Activated CD4-positive, alpha-beta memory T cell treated with anti-CD3 and anti-CD28 coated beads, Interleukin-2, amount 10 ng/mL, durations not matched to agents 7 days and 5 days (primary cell): ENCODE measurements at regions not wholly inside any gene's neighbourhood (a gene's known extent, or its start where the extent isn't known, plus 50 kb on each side); places are given as distances from the start of the nearest gene placed in this dataset.

Experiments used
- CTCF ChIA-PET: fragments of 350-600 bp; sonication (Branson Sonifier 250); formaldehyde crosslinking; loops from one replicate; lab custom pipeline; 2021; ENCODE audit warnings: antibody characterized with exemption, inconsistent platforms; lab: Charles Lee
- POLR2A ChIA-PET: fragments of 350-600 bp; sonication (Branson Sonifier 250); formaldehyde crosslinking; loops from one replicate; lab custom pipeline; 2021; ENCODE audit warnings: antibody characterized with exemption; lab: Charles Lee
- DNase-seq: peaks from one replicate; pipeline ENCODE4 v3.0.0-alpha.2; 2020
- H3K27ac Mint-ChIP-seq: one replicate; pipeline ENCODE4 v1.8.0; 2021; ENCODE audit warnings: mild to moderate bottlenecking, mixed read lengths
- H3K27me3 Mint-ChIP-seq: one replicate; pipeline ENCODE4 v1.8.0; 2021; ENCODE audit warnings: mixed read lengths
- H3K36me3 Mint-ChIP-seq: one replicate; pipeline ENCODE4 v1.8.0; 2021; ENCODE audit warnings: low read depth, mixed read lengths
- H3K4me1 Mint-ChIP-seq: one replicate; pipeline ENCODE4 v1.8.0; 2021; ENCODE audit warnings: mixed read lengths
- H3K4me3 Mint-ChIP-seq: one replicate; pipeline ENCODE4 v1.8.0; 2021; ENCODE audit warnings: mild to moderate bottlenecking, mixed read lengths
- H3K9me3 Mint-ChIP-seq: one replicate; pipeline ENCODE4 v1.8.0; 2021; ENCODE audit warnings: mixed read lengths

DNA sequence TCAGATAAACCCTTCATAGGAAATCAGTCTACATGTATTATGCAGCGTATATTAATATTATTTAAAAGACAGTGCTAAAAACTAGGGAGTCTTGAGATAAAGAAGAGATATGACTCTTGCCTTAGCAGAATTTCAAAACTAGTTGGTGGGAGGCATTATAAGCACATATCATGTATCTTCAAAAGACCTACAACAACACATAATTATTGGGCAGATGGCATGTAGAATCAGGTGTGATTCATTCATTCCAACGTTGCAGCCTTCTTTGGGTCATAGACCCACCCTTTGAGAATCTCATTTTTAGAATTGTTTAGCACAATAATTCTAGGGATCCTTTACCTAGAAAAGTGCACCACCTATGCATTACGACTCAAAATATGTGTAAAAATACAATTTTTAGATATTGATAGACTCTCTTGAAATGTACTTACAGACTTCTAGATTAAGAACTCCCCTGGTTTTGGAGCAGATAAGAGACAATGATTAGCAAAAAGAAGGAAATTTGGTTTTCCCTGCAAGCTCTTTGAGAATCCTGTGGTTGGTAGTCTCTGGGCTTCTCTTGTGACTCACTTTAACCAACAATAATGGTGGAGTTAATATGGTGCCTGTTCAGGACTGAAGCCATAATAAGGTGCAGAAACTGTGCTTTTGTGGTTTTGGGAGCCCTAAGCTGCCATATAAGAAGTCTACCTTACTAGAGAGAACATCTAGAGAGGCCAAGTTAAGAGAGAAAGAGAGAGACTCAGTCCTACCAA, 85.3 kb upstream of the RGS4 start:
- H3K4me3 Mint-ChIP-seq: no peak overlapping the region
- POLR2A ChIA-PET: no interaction called here
- CTCF ChIA-PET: no interaction called here
- no peaks in the 10 kb centered on the region for H3K9me3 Mint-ChIP-seq
- no peaks in the 10 kb centered on the region for H3K4me1 Mint-ChIP-seq
- no peak for DNase-seq
- H3K36me3 Mint-ChIP-seq: no peaks in the 10 kb centered on the region
- no peak overlapping the region for H3K27ac Mint-ChIP-seq
- peaks cover 2% of the 10 kb centered on the region for H3K27me3 Mint-ChIP-seq

DNA sequence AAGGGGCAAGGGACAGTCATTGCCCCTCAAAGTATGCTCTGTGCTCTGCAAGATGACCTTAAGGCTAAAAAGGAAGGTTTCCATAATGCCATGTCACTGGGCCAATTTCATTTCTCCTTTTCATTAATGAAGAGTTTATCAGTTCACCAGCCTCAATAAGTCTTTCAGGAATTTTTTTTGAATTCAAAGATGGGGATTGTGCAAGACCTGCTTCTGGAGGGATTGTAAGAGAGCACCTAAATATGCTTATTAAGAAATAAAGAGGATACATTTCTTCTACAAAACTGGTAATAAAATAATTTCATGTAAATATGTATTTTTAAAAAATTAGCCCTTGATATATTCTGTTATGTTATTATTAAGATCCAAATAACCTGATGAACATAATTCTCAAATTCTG, 86.8 kb upstream of the RGS4 start:
- no peak for DNase-seq
- CTCF ChIA-PET: no interaction called here
- no peaks in the 10 kb centered on the region for H3K4me1 Mint-ChIP-seq
- H3K9me3 Mint-ChIP-seq: no peaks in the 10 kb centered on the region
- no peak overlapping the region for H3K27ac Mint-ChIP-seq
- no peaks in the 10 kb centered on the region for H3K36me3 Mint-ChIP-seq
- H3K4me3 Mint-ChIP-seq: no peak overlapping the region
- POLR2A ChIA-PET: no interaction called here
- H3K27me3 Mint-ChIP-seq: no peaks in the 10 kb centered on the region

DNA sequence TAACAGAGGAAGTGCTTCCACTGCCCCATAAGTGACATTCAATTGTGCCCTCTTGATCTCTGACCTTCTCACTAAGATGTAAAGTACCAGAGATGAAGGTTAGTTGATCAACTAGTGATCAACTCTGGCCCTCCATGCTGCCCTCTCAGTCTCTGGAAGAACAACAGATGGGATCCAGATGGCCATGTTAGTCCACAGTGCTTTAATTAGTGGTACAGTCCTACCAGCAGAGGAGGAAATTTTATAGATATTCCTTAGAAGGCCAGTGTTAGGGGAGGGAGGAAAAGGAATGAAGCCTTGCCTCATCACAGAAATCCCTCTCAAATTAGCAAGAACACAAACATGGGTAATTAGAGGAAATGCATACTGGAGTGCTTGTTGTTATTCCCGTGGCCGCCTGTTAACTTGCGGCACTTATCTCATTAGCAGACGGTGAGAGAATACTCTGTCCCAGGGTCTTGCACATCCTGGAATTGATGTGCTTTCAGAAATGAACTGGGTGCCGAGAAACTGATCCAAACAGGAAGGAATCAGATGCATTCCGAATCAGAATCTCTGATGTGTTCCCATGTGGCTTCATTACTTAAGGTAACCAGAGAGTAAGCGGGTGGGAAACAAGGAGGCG, 91.1 kb upstream of the RGS4 start:
- POLR2A ChIA-PET: no interaction called here
- DNase-seq: no peak
- no peaks in the 10 kb centered on the region for H3K27me3 Mint-ChIP-seq
- CTCF ChIA-PET: no interaction called here
- H3K9me3 Mint-ChIP-seq: no peaks in the 10 kb centered on the region
- H3K4me1 Mint-ChIP-seq: no peaks in the 10 kb centered on the region
- H3K4me3 Mint-ChIP-seq: no peak overlapping the region
- H3K36me3 Mint-ChIP-seq: no peaks in the 10 kb centered on the region
- H3K27ac Mint-ChIP-seq: no peak overlapping the region

DNA sequence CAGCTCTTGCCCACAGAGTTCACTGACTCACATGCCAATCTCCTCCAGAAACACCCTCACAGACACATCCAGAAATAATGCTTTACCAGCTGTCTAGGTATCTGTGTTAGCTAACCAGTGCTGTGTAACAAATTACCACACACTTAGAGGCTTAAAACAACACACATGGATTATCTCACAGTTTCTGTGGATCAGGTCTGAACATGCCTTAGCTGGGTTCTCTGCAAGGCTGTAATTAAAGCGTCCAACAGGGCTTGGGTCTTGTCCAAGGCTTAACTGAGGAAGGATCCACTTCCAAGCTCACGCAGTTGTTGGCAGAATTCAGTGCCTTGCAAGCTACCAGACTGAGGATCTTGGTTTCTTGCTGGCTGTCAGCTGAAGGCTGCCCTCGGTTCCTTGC, 92.5 kb upstream of the RGS4 start:
- Mint-ChIP-seq H3K27ac (no peak overlapping the region), H3K27me3 (no peaks in the 10 kb centered on the region), H3K4me3 (no peak overlapping the region), H3K4me1 (no peaks in the 10 kb centered on the region), H3K9me3 (no peaks in the 10 kb centered on the region), H3K36me3 (no peaks in the 10 kb centered on the region)
- CTCF ChIA-PET: no interaction called here
- DNase-seq: no peak
- POLR2A ChIA-PET: no interaction called here

DNA sequence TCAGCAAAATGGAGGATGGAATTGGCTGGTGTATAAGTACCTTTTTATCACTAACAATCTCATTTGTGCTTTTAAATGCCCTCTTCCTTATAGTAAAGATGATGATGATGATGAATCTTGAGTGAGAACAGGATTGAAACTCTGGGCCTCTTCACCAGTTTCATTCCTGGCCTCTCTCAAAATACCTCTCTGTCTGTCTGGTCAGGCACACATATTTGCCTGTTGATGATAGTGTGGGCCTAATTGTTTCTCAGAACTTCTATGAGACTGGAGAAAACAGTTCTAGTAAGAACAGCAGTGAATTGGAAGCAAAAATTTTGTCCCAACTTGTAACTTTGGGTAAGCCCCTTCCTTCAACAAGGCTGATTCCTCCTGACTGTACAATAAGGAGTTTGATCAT, 94.4 kb upstream of the RGS4 start:
- no peak for DNase-seq
- no peaks in the 10 kb centered on the region for H3K27me3 Mint-ChIP-seq
- no peaks in the 10 kb centered on the region for H3K9me3 Mint-ChIP-seq
- CTCF ChIA-PET: no interaction called here
- H3K27ac Mint-ChIP-seq: no peak overlapping the region
- H3K4me1 Mint-ChIP-seq: no peaks in the 10 kb centered on the region
- POLR2A ChIA-PET: no interaction called here
- H3K36me3 Mint-ChIP-seq: no peaks in the 10 kb centered on the region
- H3K4me3 Mint-ChIP-seq: no peak overlapping the region

DNA sequence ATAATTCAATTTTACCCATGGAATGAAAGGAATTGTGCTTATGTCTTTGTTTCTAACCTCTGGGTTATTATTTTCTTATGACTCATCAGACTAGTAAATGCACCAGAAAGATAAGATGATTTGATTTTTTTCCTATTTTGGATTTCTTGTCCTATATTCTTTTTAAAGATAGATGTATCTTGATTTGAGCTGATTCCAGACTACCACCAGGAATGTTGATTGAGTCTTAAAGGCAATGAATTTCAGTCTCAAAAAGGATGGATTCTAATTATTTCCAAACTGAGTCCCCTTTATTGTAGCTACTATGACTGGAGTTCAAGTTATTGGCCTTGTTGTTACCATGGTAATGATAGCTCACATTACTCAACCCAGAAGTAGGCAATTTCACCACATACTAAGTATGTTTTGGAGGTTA, 95.8 kb upstream of the RGS4 start:
- Mint-ChIP-seq H3K27me3 (no peaks in the 10 kb centered on the region), H3K4me3 (no peak overlapping the region), H3K36me3 (no peaks in the 10 kb centered on the region), H3K9me3 (no peaks in the 10 kb centered on the region), H3K4me1 (no peaks in the 10 kb centered on the region), H3K27ac (no peak overlapping the region)
- no peak for DNase-seq
- ChIA-PET CTCF (no interaction called here), POLR2A (no interaction called here)

DNA sequence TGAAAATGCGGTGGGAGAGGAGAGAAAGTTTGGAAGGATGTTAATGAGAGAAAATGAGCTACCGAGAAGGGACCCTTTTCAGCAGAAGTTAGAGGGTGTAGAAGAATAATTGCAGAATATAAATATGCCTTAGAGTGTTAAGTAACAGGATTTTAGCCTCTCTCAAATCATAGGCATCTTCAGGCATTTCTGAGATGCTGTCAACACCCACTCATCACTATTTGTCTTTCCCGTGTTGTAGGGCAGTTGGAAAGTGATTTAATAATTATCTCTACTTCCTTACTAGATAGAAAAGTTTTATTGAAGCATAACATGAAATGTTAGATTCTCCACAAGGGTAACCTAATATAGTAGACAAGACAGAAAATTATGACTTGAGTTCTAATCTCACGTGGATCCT, 96.4 kb upstream of the RGS4 start:
- Mint-ChIP-seq H3K4me3 (no peak overlapping the region), H3K4me1 (no peaks in the 10 kb centered on the region), H3K27ac (no peak overlapping the region), H3K9me3 (no peaks in the 10 kb centered on the region), H3K27me3 (no peaks in the 10 kb centered on the region), H3K36me3 (no peaks in the 10 kb centered on the region)
- POLR2A ChIA-PET: no interaction called here
- no peak for DNase-seq
- CTCF ChIA-PET: no interaction called here

DNA sequence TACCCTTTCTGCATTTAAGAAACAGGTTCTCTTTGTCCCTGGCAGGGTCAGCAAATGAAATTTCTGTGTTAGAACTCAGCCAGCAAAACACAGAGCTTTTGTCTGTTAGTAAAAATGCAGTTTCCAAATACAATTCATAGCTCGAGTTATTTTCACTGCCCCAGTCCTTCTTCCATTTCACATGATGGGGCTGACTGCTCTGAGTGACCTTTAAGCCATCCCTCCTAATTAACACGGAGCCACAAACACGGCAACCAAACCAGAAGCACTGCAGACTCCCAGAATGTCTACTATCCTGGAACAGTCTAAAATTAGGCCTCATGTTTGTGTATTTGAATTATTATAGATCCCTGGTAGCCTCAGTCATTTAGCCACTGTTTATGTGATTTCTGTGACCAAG, 99.1 kb upstream of the RGS4 start:
- Mint-ChIP-seq H3K27ac (no peak overlapping the region), H3K4me1 (no peaks in the 10 kb centered on the region), H3K27me3 (no peaks in the 10 kb centered on the region), H3K36me3 (no peaks in the 10 kb centered on the region), H3K9me3 (no peaks in the 10 kb centered on the region), H3K4me3 (no peak overlapping the region)
- no peak for DNase-seq
- ChIA-PET CTCF (no interaction called here), POLR2A (no interaction called here)

DNA sequence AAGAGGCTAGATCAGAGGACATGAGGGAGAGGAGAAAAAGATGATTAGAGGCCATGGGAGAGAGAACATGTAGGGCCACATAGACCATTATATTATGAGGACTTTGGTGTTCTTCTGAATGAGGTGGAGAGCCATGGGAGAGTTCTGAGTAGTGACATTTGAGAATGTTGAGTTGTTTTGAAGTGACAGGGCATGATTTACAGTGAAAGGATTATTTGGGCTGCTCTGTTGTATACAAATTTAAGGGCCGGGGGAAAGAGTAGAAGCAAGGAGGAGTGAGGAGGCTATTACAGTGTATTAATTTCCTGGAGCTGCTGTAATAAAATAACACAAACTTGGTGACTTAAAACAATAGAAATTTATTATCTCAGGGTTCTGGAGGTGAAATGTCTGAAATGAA, 102.5 kb upstream of the RGS4 start:
- Mint-ChIP-seq H3K9me3 (peaks cover 3% of the 10 kb centered on the region), H3K27me3 (no peaks in the 10 kb centered on the region), H3K27ac (no peak overlapping the region), H3K4me3 (no peak overlapping the region), H3K36me3 (no peaks in the 10 kb centered on the region), H3K4me1 (no peaks in the 10 kb centered on the region)
- ChIA-PET POLR2A (no interaction called here), CTCF (no interaction called here)
- no peak for DNase-seq

DNA sequence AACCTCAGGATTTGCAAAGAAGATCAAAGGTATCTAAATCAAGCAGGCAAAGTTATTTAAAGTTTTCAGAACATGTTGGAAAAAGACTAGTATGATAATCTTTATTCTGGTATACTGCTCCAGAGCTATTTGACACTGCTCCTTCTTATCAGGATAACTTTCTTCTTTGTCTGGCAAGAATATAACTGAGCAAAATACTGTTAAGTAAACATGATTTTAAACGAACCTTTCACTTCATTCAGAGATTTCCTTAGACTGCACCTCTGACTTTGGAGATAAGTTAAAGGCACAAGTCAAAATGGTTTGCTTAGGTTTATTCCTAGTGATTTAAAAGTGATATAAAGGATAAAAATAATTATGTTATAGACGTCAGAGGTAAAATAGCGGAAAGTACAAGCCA, 103.9 kb upstream of the CCDC190 start:
- no peak for DNase-seq
- H3K9me3 Mint-ChIP-seq: peaks cover 3% of the 10 kb centered on the region
- no peak overlapping the region for H3K27ac Mint-ChIP-seq
- no peaks in the 10 kb centered on the region for H3K4me1 Mint-ChIP-seq
- POLR2A ChIA-PET: no interaction called here
- no peak overlapping the region for H3K4me3 Mint-ChIP-seq
- no peaks in the 10 kb centered on the region for H3K27me3 Mint-ChIP-seq
- H3K36me3 Mint-ChIP-seq: no peaks in the 10 kb centered on the region
- CTCF ChIA-PET: no interaction called here

DNA sequence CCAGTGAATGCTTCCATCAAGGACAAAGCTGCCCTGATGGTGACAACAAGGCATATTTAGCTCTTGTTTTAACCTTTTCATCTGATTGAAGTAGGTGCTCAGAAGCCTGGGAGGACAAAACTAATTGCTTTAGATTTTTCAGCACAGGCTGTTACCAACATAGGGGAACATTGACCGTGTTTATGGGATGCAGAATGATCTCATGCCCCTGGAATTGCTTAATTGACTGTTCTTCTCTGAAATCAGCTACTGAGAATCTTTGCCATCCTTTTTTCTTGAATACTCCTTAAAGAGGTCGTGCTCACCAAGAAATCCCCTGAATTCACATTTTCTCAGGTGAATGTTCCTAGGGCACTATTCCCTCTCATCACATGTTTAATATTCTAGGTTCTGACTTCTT, 95.9 kb upstream of the CCDC190 start:
- Mint-ChIP-seq H3K4me1 (peaks cover 2% of the 10 kb centered on the region), H3K9me3 (no peaks in the 10 kb centered on the region), H3K4me3 (no peak overlapping the region), H3K27me3 (peaks cover 3% of the 10 kb centered on the region), H3K36me3 (no peaks in the 10 kb centered on the region), H3K27ac (no peak overlapping the region)
- ChIA-PET CTCF (no interaction called here), POLR2A (no interaction called here)
- DNase-seq: no peak

DNA sequence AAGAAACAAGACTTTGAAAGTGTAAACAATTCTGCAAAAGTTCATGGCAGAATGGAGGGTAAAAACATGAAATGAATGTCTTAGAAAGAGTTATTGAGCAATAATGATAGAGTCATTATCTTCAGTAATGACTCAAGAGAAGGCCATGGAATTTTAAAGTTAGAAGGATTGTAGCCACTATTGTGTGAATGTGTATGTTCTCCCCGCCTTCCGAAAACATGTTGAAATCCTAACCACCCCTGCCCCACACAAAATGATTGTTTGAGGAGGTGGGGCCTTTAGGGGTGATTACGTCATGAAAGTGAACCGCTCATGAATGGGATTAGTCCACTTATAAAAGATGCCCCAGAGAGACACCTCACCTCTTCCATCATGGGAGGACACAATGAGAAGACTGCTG, 93.8 kb upstream of the CCDC190 start:
- Mint-ChIP-seq H3K27me3 (peaks cover 3% of the 10 kb centered on the region), H3K27ac (no peak overlapping the region), H3K4me1 (peaks cover 4% of the 10 kb centered on the region), H3K9me3 (no peaks in the 10 kb centered on the region), H3K36me3 (no peaks in the 10 kb centered on the region), H3K4me3 (no peak overlapping the region)
- CTCF ChIA-PET: no interaction called here
- DNase-seq: no peak
- POLR2A ChIA-PET: no interaction called here

DNA sequence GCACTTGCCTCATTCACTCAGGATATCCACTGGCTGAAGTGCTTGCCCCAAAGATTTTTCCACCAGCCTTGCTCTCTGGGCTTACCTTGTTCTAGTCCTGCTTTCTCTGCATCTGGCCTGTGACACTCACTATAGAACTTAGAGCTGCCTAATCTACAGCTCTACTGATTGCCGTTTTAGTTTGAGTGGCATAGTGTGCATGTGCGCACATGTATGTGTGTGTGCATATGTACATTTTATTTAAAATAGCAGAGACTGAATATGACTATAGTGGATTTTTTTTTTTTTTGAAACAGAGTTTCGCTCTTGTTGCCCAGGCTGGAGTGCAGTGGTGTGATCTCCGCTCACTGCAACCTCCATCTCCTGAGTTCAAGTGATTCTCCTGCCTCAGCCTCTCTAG, 92.0 kb upstream of the CCDC190 start:
- peaks cover 3% of the 10 kb centered on the region for H3K27me3 Mint-ChIP-seq
- CTCF ChIA-PET: no interaction called here
- H3K27ac Mint-ChIP-seq: no peak overlapping the region
- no peak for DNase-seq
- H3K36me3 Mint-ChIP-seq: no peaks in the 10 kb centered on the region
- no peaks in the 10 kb centered on the region for H3K9me3 Mint-ChIP-seq
- POLR2A ChIA-PET: no interaction called here
- H3K4me1 Mint-ChIP-seq: peaks cover 4% of the 10 kb centered on the region
- H3K4me3 Mint-ChIP-seq: no peak overlapping the region
